HG02678 (cell line): ENCODE measurements at regions not wholly inside any gene's neighbourhood (a gene's known extent, or its start where the extent isn't known, plus 50 kb on each side); places are given as distances from the start of the nearest gene placed in this dataset.

Source experiments
- ATAC-seq: cut with Tn5 transposase; IDR thresholded peaks from one replicate; pipeline ENCODE4 v1.9.1; 2021; ENCODE audit warnings: mild to moderate bottlenecking, moderate library complexity; ENCODE audit not compliant: unreplicated experiment

GRCh38 chr10:78847485-78847884, 221.3 kb upstream of the ZMIZ1 start:
- no peak for ATAC-seq

- no peak for ATAC-seq
Measured at GRCh38 chr10:78849115-78849514, 219.7 kb upstream of the ZMIZ1 start.

- no peak for ATAC-seq
Measured at GRCh38 chr10:78849731-78850130, 219.0 kb upstream of the ZMIZ1 start.

GRCh38 chr10:78850644-78851435, 217.9 kb upstream of the ZMIZ1 start:
- no peak for ATAC-seq

- ATAC-seq, result no peak
Measured at GRCh38 chr10:78851647-78852046, 217.1 kb upstream of the ZMIZ1 start.

- ATAC-seq, result no peak
Measured at GRCh38 chr10:78852466-78853240, 216.1 kb upstream of the ZMIZ1 start.

GRCh38 chr10:78853864-78854263, 214.9 kb upstream of the ZMIZ1 start:
- no peak for ATAC-seq

- no peak for ATAC-seq
Measured at GRCh38 chr10:78856421-78856820, 212.3 kb upstream of the ZMIZ1 start.

GRCh38 chr10:78857193-78857592, 211.6 kb upstream of the ZMIZ1 start:
- ATAC-seq, result no peak

- no peak for ATAC-seq
Measured at GRCh38 chr10:78859266-78859665, 209.5 kb upstream of the ZMIZ1 start.

GRCh38 chr10:78859769-78860168, 209.0 kb upstream of the ZMIZ1 start:
- ATAC-seq, result no peak

GRCh38 chr10:78860260-78860914, 208.4 kb upstream of the ZMIZ1 start:
- no peak for ATAC-seq

GRCh38 chr10:78861529-78862327, 207.0 kb upstream of the ZMIZ1 start:
- no peak for ATAC-seq

GRCh38 chr10:78862328-78862640, 206.5 kb upstream of the ZMIZ1 start:
- no peak for ATAC-seq

- no peak for ATAC-seq
Measured at GRCh38 chr10:78863140-78863905, 205.4 kb upstream of the ZMIZ1 start.

- no peak for ATAC-seq
Measured at GRCh38 chr10:78863906-78864239, 204.9 kb upstream of the ZMIZ1 start.

GRCh38 chr10:78864761-78865537, 203.8 kb upstream of the ZMIZ1 start:
- ATAC-seq, result no peak

GRCh38 chr10:78865538-78865875, 203.3 kb upstream of the ZMIZ1 start:
- ATAC-seq, result no peak

GRCh38 chr10:78865931-78866717, 202.6 kb upstream of the ZMIZ1 start:
- ATAC-seq, result no peak
